ENCODE measurements at regions not wholly inside any gene's neighbourhood (a gene's known extent, or its start where the extent isn't known, plus 50 kb on each side); places are given as distances from the start of the nearest gene placed in this dataset.

DNA sequence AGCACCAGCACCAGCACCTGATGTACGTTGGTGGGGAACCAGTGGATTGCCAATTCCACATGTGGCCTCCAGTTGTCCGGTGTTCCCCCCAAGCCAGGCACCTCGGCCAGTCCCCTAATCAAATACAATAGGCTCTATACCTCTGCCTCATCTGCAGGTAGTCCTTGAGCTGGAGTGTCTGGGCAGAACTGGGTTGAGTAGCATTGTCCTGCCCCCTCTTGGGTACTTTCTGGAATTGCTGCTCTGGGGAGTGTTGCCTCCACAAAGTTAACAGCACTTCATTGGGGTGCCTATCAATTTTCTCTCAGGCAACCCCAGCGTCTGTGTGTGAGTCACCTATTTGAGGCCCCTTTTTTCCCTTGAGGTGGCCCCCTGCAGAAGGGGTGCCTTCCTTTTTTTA is 413.0 kb upstream of the LARGE1 start:
- TF ChIP-seq EZH2 (IDR thresholded peaks at IDR 0.05) = no peak
- no peak for TF ChIP-seq POLR2AphosphoS5 (IDR thresholded peaks at IDR 0.05; ENCODE audit: borderline replicate concordance, low read depth, low read length)
- no peak for TF ChIP-seq FOXP2 (optimal IDR thresholded peaks at IDR 0.05; ENCODE audit: control extremely low read depth, extremely low read length, insufficient read depth)

All from SK-N-MC (cell line).